GM19463 (cell line): ENCODE measurements at regions not wholly inside any gene's neighbourhood (a gene's known extent, or its start where the extent isn't known, plus 50 kb on each side); places are given as distances from the start of the nearest gene placed in this dataset.

Source experiments
- ATAC-seq: cut with Tn5 transposase; IDR thresholded peaks from one replicate; pipeline ENCODE4 v1.9.1; 2021; ENCODE audit warnings: mild to moderate bottlenecking, moderate library complexity; ENCODE audit not compliant: unreplicated experiment

- ATAC-seq: no peak
Observed at GRCh38 chr6:163943607-163944385, 529.3 kb downstream of the QKI start.

- ATAC-seq: no peak
Observed at GRCh38 chr6:163942790-163943189, 528.3 kb downstream of the QKI start.

GRCh38 chr6:163941624-163941976 is 527.1 kb downstream of the QKI start:
- no peak for ATAC-seq

- no peak for ATAC-seq
Observed at GRCh38 chr6:163940705-163941623, 526.4 kb downstream of the QKI start.

GRCh38 chr6:163937071-163937470 is 522.6 kb downstream of the QKI start:
- ATAC-seq: no peak

GRCh38 chr6:163935158-163935762 is 520.7 kb downstream of the QKI start:
- ATAC-seq: no peak

GRCh38 chr6:163930012-163930411 is 515.5 kb downstream of the QKI start:
- ATAC-seq: no peak

GRCh38 chr6:163929538-163929937 is 515.0 kb downstream of the QKI start:
- no peak for ATAC-seq

- ATAC-seq: no peak
Observed at GRCh38 chr6:163926642-163927041, 512.1 kb downstream of the QKI start.

GRCh38 chr6:163925839-163926238 is 511.3 kb downstream of the QKI start:
- ATAC-seq: no peak

GRCh38 chr6:163923658-163924411 is 509.3 kb downstream of the QKI start:
- no peak for ATAC-seq

GRCh38 chr6:163922562-163922961 is 508.0 kb downstream of the QKI start:
- ATAC-seq: no peak

GRCh38 chr6:163919652-163920051 is 505.1 kb downstream of the QKI start:
- no peak for ATAC-seq

- ATAC-seq: no peak
Observed at GRCh38 chr6:163916315-163917081, 502.0 kb downstream of the QKI start.

GRCh38 chr6:163915131-163915530 is 500.6 kb downstream of the QKI start:
- ATAC-seq: no peak

- no peak for ATAC-seq
Observed at GRCh38 chr6:163913045-163913444, 498.5 kb downstream of the QKI start.

GRCh38 chr6:163906006-163906710 is 491.6 kb downstream of the QKI start:
- no peak for ATAC-seq

- no peak for ATAC-seq
Observed at GRCh38 chr6:163904186-163904585, 489.7 kb downstream of the QKI start.

- no peak for ATAC-seq
Observed at GRCh38 chr6:163903541-163903940, 489.0 kb downstream of the QKI start.

- ATAC-seq: no peak
Observed at GRCh38 chr6:163902993-163903392, 488.5 kb downstream of the QKI start.
